NCI-H146 treated with DMSO at 0.1 percent for 48 hours (cell line): ENCODE measurements at regions not wholly inside any gene's neighbourhood (a gene's known extent, or its start where the extent isn't known, plus 50 kb on each side); places are given as distances from the start of the nearest gene placed in this dataset.
"Not testable (repeated sequence)": the region's sequence is repeated elsewhere in the genome, so short reads cannot be mapped to it uniquely, and the experiment has no call there.

Source experiments
- DNase-seq: peaks from one replicate; lab custom pipeline; 2025; ENCODE audit not compliant: unreplicated experiment; lab: John Stamatoyannopoulos, UW

GRCh38 chr6:135604035-135604860 lies 106.7 kb upstream of the AHI1 start:
- DNase-seq = no peak

GRCh38 chr6:135605278-135605790 lies 107.8 kb upstream of the AHI1 start:
- no peak for DNase-seq

- DNase-seq = no peak
These were observed 108.9 kb upstream of the AHI1 start for GRCh38 chr6:135606392-135606791.

DNA sequence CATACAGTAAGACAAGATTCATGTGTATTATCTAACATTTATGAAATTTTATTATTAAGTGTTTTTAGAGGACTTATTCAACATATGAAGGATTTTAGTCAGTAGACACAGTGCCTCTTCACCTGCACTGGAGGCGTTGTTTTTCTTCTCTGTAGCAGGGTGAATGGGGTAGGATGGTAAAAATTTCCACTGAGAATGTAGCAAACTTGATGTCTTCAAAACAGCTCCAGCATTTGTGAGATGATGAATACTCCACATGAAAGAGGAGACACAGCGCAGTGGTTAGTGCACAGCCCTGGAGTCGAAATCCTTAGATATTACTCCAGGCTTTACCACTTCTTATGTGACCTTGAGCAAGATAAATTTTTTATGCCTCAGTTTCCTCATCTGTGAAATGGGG lies 110.5 kb upstream of the AHI1 start:
- no peak for DNase-seq

- not testable (repeated sequence) for DNase-seq
These were observed 112.7 kb upstream of the AHI1 start for GRCh38 chr6:135610192-135610591.

DNA sequence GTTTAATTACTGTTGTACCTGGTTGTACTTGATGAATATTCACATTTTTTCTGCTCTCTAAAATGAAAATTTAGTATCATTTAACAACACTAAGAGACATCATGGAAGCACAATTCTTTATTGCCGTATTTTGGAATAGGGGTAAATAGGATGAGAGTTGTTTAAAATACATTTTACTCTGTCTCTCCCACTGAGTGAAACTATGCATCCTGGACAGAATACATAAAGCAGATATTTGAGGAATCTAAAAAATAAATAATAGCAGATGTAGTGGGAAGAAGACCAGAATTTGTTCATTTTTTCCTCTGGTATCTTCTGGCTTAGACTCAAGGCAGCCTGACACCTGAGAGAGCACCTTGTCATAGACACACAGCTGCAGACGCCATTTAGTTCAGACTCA lies 119.1 kb upstream of the AHI1 start:
- DNase-seq = no peak

GRCh38 chr6:135617222-135617621 lies 119.7 kb upstream of the AHI1 start:
- no peak for DNase-seq

DNA sequence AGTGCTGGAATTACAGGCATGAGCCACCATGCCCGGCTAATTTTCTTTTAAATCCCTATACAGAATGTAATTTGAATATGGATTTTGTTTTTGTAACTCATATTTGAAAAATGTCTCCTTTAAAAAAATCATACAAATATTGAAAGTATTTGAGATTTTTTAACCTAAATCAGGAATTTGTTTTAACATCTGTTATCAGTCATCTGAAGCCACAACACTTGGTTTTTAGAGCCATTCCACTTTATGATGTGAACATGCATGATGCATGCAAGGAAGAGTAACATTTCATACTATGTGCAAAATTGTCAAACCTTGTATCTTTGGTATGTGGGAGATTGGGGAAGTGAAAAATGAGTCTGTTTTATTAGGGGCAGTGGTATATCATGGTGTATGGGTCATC lies 124.5 kb upstream of the AHI1 start:
- no peak for DNase-seq

DNA sequence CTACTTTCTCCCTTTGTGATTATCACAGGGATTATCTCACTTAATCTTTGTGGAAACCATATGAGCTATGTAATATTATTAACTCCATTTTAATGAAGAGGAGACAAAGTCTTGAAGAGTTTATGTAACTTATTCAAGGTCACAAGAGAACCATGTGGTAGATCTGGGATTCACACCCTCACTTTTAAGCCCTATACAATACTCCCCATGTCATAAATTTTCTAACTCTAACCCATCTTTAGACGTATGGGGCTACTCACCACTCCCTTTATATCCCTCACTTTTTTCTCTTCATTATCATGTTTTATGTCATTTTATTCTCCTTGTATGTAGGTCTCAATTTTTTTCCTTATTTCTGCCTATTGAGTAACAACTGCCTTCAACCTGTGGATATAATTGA lies 126.4 kb upstream of the AHI1 start:
- DNase-seq = no peak

DNA sequence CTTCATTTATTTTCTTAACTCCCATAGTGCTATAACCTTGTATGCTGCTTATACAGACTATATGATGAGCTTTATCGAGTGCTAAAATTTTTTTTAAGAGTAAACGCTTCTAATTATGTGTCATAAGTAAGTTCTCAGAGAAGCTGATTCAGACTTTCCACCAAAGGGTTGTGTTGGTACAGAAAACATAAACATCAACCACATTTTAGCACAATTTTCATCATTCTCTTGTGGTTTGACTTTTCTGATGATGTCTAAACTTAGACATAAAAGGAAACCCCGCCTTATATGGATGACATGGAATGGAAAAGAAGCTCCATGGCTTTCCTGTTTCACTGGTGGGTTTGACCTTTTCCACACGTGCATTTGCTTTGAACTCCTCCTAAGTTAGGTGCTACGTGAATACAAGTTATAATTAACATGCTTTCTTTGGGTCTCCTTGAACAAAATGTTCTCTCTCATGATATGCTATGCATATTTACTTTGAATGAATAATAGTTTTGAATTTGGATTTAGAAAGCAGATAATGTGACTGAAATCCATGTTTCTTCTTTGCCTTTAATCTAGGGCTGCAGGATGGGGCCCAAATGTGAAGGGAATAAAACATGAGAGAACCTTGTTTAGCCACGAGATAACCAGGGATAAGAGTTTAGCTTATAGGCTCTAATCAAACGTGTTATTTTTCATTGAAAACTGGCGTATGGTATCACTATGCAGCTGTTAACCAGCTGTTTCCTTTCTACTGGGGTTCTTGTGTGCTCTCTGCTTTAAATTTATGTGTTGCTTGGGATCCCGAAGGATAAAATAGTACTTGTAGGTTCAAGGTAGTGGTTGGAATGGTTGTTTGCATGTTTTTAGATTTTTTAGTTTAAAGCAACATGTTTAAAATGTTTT lies 127.1 kb upstream of the AHI1 start:
- DNase-seq = no peak

DNA sequence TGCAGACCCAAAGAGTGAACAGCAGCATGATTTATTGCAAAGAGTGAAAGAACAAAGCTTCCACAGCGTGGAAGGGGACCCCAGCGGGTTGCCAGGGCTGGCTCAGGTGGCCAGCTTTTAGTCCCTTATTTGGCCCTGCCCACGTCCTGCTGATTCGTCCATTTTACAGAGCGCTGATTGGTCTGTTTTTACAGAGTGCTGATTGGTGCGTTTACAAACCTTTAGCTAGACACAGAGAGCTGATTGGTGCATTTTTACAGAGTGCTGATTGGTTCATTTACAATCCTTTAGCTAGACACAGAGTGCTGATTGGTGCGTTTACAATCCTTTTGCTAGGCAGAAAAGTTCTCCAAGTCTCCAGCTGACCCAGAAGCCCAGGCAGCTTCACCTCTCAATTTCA lies 128.5 kb upstream of the AHI1 start:
- not testable (repeated sequence) for DNase-seq

DNA sequence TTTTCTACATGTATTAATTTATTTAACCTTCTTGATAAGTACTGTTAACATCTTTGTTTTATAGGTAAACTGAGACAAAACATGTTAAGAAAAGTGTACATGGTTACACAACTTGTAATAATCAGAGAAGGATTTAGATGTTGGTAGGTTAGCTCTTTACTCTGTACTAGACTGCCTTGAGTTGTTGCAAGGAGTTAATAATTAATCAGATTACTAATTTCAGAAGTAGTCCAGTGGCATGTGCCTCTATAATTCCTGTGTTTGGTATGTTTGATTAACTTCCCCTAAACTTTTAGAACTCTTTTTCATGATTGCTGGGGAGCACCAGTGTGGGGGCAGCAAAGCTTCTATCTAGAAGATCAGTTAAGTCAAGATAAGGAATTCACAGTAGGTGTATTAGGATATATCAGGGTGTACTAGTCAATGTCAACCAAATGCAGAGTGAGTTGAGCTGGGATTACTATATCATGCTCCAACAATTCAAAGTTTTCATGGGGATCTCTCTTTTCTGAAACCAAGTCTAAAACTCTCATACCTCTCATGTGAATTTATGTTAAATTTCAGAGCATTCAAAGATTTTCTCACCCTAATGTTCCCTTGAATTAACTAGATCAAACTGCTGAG lies 129.7 kb upstream of the AHI1 start:
- DNase-seq = no peak

- DNase-seq = no peak
These were observed 133.3 kb upstream of the AHI1 start for GRCh38 chr6:135630789-135631376.

DNA sequence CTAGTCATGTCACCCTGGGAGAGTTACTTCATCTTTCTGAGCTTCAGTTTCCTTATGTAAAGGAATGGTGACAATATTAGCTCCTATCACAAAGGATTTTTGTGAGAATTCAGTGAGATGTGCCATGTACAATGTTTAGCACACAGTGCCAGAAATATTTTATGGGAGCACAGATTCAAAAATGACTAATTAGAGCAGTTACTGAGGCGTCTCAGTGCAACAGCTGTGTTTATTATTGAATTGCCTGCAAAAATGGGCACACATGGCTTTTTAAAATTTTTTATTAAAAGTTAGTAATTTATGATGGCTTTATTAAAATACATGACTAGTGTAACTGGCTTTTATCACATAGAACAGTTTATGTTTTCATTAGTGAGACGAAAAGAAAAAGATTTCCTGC lies 134.3 kb upstream of the AHI1 start:
- DNase-seq = no peak

- DNase-seq = no peak
These were observed 136.0 kb upstream of the AHI1 start for GRCh38 chr6:135633573-135633972.

DNA sequence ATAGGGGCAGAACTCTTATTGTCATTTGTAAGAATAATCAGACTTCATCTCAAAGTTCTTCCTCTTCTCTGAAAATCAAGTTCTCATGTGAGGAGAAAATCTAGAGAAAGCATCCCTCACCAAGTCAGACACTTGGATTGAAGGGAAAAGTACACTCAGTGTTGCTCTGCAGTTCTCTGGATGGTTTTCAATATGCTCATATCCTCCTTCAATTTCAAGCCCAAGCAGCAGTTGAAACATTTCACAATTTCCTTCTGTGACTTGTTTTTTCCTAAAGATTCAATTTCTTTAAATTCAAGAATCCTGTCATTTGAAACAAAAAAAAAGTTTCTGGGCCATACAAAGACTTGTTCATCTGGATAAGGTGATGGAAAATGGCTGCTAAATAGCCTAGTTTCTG lies 140.2 kb upstream of the AHI1 start:
- DNase-seq = no peak

DNA sequence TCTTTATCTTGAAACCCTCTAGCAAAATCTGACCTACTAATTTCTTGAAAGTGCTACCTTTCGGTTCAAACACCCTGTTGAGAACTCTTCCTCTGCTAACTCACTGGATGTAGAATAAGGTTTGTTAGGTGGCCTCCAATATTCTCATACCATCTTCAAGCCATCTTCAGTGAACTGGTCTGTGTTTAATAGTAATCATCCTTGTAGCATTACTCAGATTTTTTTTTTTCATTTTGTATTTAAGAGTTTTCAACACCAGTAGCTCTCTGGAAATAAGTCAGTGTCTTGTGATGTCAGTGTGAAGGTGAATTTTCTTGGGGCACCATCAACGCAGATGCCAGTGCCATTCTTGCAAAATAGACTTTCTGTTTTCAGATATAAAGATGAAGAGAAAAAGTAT lies 140.6 kb upstream of the AHI1 start:
- no peak for DNase-seq

DNA sequence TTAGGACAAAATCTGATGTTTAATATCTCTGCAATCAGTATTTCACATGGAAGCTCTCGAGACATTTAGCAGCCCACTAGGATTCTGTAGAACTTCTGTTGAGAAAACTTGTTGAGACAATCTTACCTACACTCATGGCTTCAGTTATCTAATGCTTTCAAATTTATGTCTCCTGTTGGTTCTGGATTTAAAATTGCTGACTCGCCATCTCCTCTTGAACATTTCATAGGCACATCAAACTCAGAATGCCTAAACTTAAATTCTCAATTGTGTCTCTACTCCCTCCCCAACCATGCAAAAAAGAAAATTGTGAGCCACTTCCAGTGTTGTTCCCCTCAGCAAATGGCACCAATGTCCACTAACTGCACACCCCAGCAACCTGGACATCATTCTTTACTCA lies 142.5 kb upstream of the AHI1 start:
- DNase-seq = no peak

DNA sequence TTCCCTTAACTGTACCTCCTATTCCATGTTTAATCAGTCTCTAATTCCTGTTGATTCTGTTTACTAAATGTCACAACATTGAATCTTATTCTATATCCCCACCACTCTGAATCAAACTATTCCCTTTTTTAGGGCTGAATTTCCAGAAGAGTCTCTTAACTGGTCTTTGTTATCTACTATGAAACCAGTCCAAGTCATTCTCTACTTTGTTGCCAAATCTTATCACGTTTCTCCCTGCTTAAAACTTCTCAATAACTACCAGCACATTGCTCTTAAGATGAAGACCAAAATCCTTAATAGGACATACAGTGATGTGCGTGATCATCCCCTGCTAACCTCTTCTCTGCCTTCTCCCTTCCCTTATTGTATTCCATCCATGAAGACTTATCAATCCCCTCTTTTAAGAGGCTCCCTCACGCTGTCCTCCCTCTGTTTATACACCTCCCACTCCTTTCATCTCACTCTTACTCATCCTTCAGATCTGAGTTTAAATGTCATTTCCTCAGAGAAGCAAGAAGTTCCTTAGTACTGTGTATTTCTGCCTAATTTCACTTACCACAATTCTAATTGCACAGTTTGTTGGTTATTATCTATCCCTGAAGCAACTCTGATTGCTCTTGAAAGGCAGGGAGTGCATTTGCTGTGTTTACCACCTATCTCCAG lies 143.0 kb upstream of the AHI1 start:
- DNase-seq = no peak

- no peak for DNase-seq
These were observed 145.4 kb upstream of the AHI1 start for GRCh38 chr6:135642912-135643311.

DNA sequence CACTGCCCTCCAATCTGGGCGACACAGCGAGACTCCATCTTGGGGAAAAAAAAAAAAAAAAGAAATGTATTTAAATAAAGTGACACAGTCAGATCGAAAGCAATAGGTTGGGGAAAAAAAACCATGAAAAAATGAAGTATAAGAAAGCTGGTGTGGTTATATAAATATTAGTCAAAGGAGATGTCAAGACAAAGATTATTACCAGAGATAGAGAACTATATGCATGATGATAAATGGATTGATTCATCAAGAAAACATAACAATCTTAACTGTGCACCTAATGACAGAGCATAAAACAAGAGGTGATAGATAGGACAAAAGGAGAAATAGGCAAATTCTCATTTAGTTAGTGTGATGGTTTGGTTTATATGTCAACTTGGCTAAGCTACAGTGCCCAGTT lies 146.9 kb upstream of the AHI1 start:
- no peak for DNase-seq
